KG1 (cell line): ENCODE measurements at regions not wholly inside any gene's neighbourhood (a gene's known extent, or its start where the extent isn't known, plus 50 kb on each side); places are given as distances from the start of the nearest gene placed in this dataset.

Source experiments
- DNase-seq: peaks from one replicate; lab custom pipeline; 2025; lab: John Stamatoyannopoulos, UW

- DNase-seq: no peak
These were observed 79.5 kb downstream of the IRF2BPL start for GRCh38 chr14:76948976-76949375.

DNA sequence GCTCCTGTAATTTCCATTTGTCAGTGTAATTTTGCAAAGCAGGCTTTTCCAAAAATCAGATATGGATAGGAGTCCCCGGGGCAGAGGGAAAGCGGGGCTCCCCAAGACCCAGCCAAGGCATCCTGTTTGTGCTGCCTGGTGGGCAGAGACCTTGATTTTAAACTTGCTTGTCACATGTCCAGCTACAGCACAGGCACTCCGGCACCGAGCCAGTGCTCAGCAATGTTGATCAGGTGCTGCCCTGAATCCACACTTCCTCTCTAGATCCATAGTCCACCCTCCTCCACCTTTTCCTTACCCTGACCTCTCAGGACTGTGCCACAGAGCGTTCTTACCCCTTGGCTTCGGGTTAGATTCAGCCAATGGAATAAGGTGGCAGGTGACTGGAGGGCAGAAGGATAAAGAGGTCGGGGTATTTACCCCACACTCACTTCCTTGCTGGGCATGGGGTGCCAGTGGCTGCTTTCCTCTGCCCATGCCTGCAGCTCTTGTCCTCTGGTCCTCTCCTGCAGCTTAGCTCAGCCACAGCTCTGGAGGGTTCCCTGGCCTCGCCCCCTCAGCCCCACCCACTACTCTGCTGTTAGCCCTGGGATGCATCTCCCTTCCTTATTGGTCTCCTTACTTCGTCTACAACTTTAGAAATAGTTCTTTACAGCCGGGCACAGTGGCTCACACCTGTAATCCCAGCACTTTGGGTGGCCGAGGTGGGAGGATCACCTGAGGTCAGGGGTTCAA is 80.1 kb downstream of the IRF2BPL start:
- DNase-seq: no peak

GRCh38 chr14:76947838-76948184 is 80.7 kb downstream of the IRF2BPL start:
- DNase-seq: no peak

DNA sequence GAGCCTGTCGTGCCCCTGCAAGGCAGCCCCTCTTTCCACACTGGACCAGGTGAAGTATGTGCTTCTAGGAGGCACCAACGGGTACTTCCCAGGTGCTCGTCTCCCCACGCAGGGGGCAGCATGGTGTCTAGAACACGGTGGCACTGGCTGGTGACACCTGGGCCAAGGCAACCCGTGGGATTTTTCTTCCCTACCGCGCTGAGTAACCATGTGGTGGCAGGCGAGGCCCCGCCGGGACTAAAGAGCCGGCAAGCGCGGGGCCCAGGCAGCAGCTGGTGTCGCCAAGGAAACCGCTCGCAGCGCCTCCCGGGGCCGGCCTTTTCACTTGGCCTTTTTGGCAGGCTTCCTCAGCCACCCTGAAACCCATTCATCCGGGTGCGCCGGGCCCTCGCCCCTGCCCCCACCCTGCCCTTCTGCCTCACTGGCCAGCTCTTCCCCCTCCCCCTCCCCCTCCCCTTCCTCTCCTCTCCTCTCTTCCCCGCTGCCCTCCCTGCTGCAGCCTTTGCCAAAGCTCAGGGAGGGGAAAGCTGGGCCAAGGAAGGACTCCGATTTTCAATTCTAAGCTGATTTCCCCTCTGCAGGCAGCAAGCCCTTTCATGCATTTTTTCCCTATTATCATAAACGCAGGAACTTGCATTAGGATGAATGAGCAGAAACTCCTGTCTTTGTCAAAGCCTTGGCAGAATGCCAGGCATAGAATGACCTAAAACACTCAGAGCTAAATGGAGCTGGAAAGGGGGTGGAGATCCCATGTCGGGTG is 81.2 kb downstream of the IRF2BPL start:
- DNase-seq: peak; percentile 27

DNA sequence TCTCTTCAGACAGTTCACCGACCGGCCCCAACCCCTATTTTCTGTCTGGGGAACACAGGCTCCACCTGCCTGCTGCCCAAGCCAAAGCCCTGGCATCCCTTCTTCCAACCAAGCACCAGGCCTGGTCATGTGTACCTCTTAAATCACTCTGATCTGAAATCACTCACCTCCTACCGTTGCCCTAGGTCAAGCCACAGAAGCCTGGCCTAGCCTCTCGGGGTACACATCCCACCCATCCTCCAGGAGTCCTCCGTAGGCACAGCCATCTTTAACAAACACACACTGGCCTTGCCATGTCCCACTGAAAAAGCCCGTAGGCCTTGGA is 81.8 kb downstream of the IRF2BPL start:
- no peak for DNase-seq

- DNase-seq: no peak
These were observed 85.4 kb downstream of the IRF2BPL start for GRCh38 chr14:76943072-76943471.

DNA sequence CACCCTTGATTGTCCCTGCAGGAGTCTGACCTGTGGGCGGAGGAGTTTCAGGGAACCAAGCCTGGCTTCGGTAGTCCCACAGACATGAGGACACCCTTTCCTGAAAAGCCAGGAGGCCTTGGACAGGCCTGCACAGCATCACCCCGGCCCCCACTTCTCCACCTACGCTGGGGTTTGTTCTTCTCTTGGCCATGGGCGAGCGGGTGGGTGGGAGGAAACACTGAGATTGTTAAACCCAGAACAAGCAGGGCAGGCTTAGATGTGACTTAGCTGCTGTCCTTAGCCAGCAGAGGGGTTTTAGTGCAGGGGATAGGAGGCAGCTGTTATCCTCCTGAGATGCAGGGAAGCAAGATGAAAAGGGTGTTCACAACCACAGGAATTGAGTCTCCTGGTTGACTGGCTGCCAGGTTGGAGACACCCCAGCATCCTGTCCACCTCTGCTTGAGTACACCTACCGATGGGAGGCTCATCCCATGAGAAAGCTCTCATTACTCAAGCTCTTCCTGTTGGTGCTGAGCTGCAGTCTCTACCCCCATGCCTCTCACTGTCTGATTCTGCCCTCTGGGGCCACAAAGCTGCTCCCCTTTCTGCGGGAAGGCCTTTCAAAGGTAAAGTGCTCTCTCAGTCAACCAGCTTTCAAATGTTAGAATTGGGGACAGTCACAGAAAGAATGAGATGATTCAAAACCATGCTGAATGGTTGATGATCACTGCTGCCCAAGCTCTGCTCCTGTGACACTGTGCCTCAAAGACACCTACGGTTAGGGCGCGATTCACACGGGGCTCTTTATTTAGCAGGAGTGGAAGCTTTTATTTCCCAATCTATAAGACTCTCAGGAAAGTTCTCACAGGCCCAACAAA is 86.3 kb downstream of the IRF2BPL start:
- DNase-seq: no peak

DNA sequence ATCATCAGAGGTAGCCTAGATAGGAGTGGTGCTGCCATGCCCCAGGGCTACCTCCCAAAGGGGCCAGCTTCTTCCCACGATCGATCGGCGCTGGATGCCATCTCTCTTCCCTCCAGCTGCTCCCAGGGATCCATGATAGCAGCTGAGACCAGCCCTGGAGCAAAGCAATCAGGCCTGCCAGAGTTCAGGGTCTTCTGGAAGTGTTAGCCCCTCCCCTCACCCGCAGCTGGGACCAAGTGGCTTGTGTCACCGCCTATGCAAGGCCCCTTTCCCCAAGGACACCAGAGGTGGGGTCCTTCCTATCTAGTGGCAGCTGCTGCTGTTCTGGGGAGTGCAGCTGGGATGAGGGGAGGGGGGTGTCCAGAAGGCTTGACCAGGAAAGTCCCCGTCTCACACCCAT is 87.0 kb downstream of the IRF2BPL start:
- no peak for DNase-seq

GRCh38 chr14:76940021-76940760 is 88.3 kb downstream of the IRF2BPL start:
- no peak for DNase-seq

GRCh38 chr14:76939015-76939742 is 89.3 kb downstream of the IRF2BPL start:
- no peak for DNase-seq

DNA sequence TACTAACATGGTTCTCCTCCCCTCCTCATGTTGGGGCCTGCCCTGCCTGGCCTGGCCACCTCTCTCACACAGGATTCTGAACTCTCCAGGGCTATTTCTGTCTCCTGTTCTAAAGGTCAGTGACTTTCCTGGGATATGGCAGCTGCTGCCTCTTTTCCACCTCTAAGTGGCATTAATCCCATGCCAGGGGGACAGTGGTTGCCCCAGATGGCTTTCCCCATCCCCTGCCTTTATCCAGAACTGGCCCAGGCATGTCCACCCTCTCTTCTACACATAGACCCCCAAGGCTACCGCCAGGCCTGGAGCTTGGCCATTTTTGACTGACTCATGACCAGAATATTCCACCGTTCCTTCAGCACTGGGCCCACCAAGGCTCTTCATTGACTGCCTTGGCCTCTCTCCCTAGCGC is 90.4 kb downstream of the IRF2BPL start:
- no peak for DNase-seq

DNA sequence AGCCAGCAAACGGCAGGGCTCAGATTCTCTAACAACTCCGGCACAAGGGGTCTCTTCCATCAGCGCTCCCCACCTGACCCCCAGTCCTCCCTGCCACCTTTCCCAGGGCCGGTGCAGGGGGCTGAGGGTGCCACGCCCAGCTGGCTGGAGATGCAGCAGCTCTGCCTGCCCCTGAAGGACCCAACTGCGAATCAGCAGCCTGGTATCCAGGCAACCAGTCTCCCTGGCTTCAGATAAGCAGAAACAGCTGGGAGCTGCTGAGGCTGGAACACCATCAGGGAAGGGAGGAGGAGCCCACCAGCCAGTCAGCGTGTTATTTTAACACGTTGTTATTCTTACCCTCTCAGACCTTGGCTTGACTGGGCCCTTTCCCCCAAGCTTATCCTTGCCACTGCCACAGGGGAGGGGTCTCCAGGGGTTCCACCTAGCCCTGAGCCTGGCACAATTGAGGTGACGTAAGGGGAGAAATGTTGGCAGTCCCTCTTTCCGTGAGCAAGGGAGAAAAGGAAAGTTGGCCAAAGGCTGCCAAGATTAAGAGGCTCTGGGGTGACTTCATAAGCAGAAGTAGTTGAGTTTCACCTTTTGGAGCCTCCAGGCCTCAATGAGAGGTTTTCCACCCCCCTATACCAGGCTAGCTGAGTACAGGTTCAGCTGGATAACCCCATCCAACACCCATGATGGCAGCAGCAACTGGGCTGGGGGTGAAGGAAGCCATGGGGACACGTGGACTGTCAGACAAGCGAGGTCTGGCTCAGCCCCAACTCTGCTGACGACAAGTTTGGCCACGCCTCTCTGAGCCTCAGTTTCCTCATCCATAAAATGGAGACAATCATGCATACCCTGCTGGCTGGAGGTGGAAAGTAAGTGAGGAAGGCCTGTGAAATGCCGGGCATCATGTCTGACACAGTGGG is 91.1 kb downstream of the IRF2BPL start:
- DNase-seq: no peak

- no peak for DNase-seq
These were observed 92.0 kb downstream of the IRF2BPL start for GRCh38 chr14:76936483-76936882.

- no peak for DNase-seq
These were observed 95.0 kb downstream of the IRF2BPL start for GRCh38 chr14:76933515-76933914.

DNA sequence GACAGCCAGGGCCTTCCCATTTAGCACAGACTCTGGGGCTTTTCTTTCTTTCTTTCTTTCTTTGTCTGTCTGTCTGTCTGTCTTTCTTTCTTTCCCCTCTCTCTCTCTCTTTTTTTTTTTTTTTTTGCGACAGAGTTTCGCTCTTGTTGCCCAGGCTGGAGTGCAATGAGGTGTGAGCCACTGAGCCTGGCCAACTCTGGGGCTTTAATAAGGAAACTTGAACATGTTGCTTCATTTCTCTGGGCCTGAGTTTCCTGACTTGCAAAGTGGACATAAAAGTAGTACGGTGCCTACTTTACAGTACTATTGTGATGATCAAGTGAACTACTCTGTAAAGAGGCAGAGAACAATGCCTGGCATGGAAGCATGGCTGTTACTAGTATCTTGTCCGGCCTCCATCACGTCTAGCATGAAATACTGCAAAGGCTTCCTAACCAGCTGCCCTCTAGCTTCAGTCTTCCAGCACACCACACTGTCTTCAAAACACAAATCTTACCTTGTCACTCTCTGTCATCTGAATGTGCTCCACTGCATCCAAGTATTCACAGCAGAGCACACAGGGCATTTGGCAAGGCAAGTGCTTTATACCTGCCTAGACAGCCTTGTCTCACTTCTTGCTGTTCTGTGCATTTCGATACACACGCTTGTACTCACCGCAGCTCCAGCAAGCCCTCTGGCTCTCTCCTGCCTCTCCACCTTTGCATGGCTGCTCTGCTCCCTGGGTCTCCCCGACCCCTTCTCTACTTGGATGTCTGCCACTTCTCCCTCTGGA is 96.7 kb downstream of the IRF2BPL start:
- no peak for DNase-seq

GRCh38 chr14:76930549-76930948 is 98.0 kb downstream of the IRF2BPL start:
- DNase-seq: no peak

DNA sequence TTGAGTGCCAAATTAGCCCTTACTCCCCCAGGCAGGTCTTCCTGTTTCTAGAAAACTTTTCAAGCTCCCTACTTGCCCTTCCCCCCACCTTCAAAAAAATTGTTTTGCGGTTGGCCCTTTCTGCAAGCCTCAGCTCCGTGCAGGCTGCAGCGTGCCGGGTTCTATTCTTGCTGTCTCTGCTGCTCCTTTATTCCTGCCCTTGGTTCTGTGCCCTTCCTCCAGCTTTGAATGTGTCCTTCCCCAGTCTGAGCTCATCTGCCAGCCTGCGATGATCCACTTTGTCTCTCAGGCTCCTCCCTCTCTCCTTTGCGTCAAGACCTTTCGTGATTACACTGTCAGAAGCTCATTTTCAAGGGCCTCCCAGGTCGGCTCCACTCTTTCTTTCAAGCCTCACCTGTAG is 98.6 kb downstream of the IRF2BPL start:
- peak; percentile 89 for DNase-seq

GRCh38 chr14:76927971-76928700 is 100.4 kb downstream of the IRF2BPL start:
- DNase-seq: no peak
